HG03175 (cell line): ENCODE measurements at regions not wholly inside any gene's neighbourhood (a gene's known extent, or its start where the extent isn't known, plus 50 kb on each side); places are given as distances from the start of the nearest gene placed in this dataset.
"Not testable (repeated sequence)": the region's sequence is repeated elsewhere in the genome, so short reads cannot be mapped to it uniquely, and the experiment has no call there.

Experiments
- ATAC-seq: cut with Tn5 transposase; IDR thresholded peaks from one replicate; pipeline ENCODE4 v1.9.1; 2021; ENCODE audit warnings: mild to moderate bottlenecking, moderate library complexity; ENCODE audit not compliant: unreplicated experiment

- ATAC-seq = no peak
These were observed 142.5 kb downstream of the CTH start for GRCh38 chr1:70553567-70553956.

- ATAC-seq = no peak
These were observed 143.3 kb downstream of the CTH start for GRCh38 chr1:70554341-70554740.

- no peak for ATAC-seq
These were observed 145.5 kb downstream of the CTH start for GRCh38 chr1:70556541-70556940.

GRCh38 chr1:70567167-70567566 is 156.1 kb downstream of the CTH start:
- ATAC-seq = no peak

- ATAC-seq = no peak
These were observed 160.1 kb downstream of the CTH start for GRCh38 chr1:70571191-70571590.

- ATAC-seq = no peak
These were observed 162.3 kb downstream of the CTH start for GRCh38 chr1:70573317-70573843.

- ATAC-seq = no peak
These were observed 170.6 kb downstream of the CTH start for GRCh38 chr1:70581661-70582060.

- peak; percentile 92 for ATAC-seq
These were observed 172.5 kb downstream of the CTH start for GRCh38 chr1:70583522-70583921.

DNA sequence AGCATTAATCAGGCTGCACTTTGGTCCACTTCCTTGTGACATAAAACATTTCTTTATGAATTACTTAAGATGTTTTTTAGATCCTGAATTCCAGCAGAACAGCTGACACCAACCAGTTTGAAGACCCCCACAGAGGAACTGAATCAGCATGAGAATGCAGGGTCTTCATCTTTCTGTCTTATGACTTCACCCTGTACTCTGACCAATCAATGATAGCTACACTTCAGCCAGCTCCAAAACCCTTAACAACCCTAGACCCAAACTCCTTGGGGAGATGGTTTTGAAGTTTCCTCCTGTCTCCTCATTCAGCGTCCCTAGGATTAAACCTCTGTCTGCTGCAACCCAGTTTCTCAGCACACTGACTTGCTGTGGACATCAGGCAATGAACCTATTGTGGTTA is 175.0 kb downstream of the CTH start:
- ATAC-seq = no peak

- no peak for ATAC-seq
These were observed 176.9 kb downstream of the CTH start for GRCh38 chr1:70587872-70588366.

DNA sequence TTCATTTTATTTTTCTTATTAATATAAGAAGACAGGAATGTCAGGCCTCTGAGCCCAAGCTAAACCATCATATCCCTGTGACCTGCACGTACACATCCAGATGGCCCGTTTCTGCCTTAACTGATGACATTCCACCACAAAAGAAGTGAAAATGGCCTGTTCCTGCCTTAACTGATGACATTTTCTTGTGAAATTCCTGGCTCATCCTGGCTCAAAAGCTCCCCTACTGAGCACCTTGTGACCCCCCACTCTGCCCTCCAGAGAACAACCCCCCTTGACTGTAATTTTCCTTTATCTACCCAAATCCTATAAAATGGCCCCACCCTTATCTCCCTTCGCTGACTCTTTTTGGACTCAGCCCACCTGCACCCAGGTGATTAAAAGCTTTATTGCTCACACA is 182.5 kb downstream of the CTH start:
- not testable (repeated sequence) for ATAC-seq

DNA sequence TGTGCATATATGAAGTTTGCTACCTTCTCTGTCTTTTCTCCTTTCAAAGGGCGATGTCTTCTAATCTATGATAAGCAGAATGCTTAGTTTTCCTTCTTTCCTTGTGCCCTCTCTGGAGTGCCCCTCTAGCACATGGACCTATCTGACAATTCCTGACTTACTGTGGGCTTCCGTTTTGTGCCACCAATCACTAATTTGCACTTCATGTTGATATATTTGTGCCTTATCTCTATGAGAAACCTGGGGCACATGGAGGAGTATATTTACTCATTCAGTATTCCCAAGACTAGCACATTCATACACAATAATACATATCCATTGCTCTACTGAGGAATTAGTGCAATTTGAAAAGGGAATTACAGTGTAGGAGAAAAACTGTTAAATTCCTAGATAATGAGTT is 197.7 kb downstream of the CTH start:
- ATAC-seq = no peak

DNA sequence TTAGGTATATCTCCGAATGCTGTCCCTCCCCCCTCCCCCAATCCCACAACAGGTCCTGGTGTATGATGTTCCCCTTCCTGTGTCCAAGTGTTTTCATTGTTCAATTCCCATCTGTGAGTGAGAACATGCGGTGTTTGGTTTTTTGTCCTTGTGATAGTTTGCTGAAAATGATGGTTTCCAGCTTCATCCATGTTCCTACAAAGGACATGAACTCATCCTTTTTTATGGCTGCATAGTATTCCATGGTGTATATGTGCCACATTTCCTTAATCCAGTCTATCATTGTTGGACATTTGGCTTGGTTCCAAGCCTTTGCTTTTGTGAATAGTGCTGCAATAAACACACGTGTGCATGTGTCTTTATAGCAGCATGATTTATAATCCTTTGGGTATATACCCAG is 199.1 kb downstream of the CTH start:
- ATAC-seq = not testable (repeated sequence)

GRCh38 chr1:70616946-70617345 is 205.9 kb downstream of the CTH start:
- ATAC-seq = no peak

- no peak for ATAC-seq
These were observed 206.7 kb downstream of the CTH start for GRCh38 chr1:70617728-70618127.

DNA sequence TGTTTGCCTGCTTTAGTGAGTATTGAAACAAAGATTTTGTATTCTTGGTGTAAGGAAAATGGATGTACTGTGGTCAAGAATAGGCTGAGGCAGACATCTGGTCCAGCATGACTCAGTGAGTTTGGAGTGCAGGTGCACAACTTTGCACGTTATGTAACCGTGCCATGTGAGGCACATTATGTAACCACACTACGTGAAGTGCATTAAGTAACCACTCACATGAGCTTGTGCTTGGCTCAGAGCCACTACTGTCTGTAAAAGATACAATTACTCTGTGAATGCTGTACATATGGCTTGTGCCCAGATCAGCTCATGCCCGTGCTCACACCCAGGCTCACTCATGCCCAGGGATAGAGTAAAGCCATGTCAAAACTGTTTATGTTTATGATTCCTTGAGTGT is 216.8 kb downstream of the CTH start:
- ATAC-seq = no peak

DNA sequence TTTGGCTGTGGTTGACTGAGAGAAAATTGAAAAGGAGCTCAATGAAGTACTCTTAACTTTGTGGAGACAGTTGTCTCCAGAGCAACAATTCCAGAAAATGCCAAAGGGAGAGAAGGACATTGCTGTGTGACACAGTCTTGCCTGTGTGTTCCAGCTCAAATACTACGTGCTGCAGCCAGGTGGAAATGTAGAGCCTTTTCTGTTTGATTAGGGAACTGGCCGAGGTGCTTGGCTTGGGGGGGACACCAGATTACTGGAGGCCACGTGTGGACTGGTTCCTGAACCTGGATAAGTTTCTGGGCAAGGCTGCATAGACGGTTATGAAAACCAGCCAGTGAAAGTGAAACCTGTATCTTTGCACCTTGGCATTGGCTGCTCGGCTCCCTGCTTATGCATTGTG is 217.9 kb downstream of the CTH start:
- no peak for ATAC-seq

GRCh38 chr1:70633004-70633403 is 221.9 kb downstream of the CTH start:
- no peak for ATAC-seq

DNA sequence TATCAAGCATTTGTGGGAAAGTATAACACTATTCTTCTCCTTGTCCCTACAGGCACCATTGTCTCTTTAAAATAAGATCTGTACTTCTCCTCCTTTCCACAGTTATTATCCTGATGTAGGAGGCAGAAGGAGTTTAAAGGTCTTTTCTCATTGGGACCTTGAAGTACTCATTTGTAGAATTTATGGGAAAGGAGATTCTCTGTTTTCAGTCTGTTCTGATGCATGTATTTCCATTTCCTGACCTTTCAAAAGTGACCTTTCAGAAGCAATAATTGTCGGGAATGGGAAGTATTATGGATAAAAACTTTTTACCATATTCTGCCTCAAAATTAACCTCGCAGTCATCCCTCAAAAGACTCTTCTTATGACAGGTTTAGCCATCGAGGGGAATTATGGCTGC is 224.8 kb downstream of the CTH start:
- no peak for ATAC-seq

DNA sequence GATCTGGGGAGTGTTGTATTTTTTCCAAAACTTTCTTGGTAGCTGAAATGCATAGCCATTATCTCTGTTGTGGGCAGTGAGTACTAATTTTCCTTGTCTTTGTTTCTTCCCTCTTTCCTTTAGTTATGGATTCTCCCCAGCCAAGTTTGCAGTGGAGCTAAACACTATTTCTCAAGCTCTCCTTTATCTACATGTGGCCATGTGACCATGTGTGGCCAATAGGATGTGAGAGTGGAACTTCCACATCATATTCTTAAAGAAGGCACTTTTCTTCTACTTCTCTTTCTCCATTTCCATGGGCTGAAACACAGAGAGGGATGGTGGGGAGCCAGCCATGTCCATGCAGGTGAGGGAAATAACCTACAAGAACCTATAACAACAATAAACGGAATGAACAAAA is 230.8 kb downstream of the CTH start:
- ATAC-seq = no peak

- no peak for ATAC-seq
These were observed 245.3 kb downstream of the CTH start for GRCh38 chr1:70656361-70656760.

GRCh38 chr1:70659891-70660290 is 248.8 kb downstream of the CTH start:
- no peak for ATAC-seq

DNA sequence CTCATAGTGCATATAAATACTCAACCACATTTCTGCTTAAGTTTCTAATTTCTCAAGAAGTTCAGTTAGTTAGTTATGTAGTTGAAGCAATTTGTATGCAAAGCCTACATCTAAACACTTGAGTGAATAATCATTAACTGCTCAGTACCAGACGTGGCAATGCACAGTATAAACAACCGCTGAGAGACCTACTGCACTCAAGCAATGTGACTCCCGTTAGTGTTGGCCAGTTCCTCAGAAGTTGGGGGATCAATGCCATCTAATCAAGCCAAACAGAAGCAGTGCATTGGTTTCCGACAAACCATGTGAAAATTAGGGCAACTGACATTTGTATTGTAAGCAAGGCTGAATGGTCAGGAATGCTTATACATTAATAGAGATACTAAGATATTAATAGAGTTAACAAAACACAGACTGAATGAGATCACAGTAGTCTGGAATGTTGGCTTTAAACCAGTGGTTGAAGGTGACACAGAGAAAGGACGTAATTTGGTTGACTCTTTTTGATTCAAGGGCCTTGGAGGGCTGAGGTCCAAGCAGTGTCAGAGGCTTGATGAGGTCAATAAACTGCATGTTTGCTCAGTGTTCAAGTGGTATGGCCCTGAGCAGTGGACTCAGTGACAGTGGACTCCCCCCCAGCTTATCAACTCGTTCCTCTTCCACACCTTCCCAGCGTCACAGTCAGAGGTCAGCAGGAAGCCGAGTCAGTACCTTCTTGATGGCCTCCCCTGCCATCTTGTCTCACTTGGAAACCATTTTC is 255.5 kb downstream of the CTH start:
- no peak for ATAC-seq
